ENCODE measurements at regions not wholly inside any gene's neighbourhood (a gene's known extent, or its start where the extent isn't known, plus 50 kb on each side); places are given as distances from the start of the nearest gene placed in this dataset.

- H3K4me2 ChIP-seq (ENCODE audit: low read length) = no peak overlapping the region
- H3K27ac ChIP-seq (ENCODE audit: low read length) = no peak overlapping the region
- no peak overlapping the region for H2AFZ ChIP-seq (ENCODE audit: low read depth, low read length)
- H3F3A ChIP-seq (ENCODE audit: insufficient read depth, low read length, poor library complexity, severe bottlenecking) = no peaks in the 10 kb centered on the region
- no peaks in the 10 kb centered on the region for H3K79me2 ChIP-seq (replicated peaks; ENCODE audit: insufficient read depth, low read length)
- no peak overlapping the region for H3K4me3 ChIP-seq (ENCODE audit: low read length)
- H3K36me3 ChIP-seq (ENCODE audit: insufficient read depth, low read length) = no peaks in the 10 kb centered on the region
- no peaks in the 10 kb centered on the region for H3K9me2 ChIP-seq (ENCODE audit: insufficient read depth, low read length)
- H3K9ac ChIP-seq (ENCODE audit: low read length) = no peak overlapping the region
- H3K9me3 ChIP-seq (ENCODE audit: low read length) = no peaks in the 10 kb centered on the region
- no peaks in the 10 kb centered on the region for H3K27me3 ChIP-seq (ENCODE audit: insufficient read depth, low read depth, low read length)
- H4K20me1 ChIP-seq (ENCODE audit: insufficient read depth) = no peaks in the 10 kb centered on the region
- no peak for TF ChIP-seq RAD21 (conservative IDR thresholded peaks at IDR 0.05)
- TF ChIP-seq TAF1 (IDR thresholded peaks at IDR 0.05; ENCODE audit: low read depth) = no peak
- TF ChIP-seq SMC3 (conservative IDR thresholded peaks at IDR 0.05; ENCODE audit: poor library complexity) = no peak
- no peak for TF ChIP-seq EZH2 (IDR thresholded peaks at IDR 0.05; ENCODE audit: borderline replicate concordance, insufficient read depth, low read length, poor library complexity, severe bottlenecking)
- TF ChIP-seq, protein P1, sequence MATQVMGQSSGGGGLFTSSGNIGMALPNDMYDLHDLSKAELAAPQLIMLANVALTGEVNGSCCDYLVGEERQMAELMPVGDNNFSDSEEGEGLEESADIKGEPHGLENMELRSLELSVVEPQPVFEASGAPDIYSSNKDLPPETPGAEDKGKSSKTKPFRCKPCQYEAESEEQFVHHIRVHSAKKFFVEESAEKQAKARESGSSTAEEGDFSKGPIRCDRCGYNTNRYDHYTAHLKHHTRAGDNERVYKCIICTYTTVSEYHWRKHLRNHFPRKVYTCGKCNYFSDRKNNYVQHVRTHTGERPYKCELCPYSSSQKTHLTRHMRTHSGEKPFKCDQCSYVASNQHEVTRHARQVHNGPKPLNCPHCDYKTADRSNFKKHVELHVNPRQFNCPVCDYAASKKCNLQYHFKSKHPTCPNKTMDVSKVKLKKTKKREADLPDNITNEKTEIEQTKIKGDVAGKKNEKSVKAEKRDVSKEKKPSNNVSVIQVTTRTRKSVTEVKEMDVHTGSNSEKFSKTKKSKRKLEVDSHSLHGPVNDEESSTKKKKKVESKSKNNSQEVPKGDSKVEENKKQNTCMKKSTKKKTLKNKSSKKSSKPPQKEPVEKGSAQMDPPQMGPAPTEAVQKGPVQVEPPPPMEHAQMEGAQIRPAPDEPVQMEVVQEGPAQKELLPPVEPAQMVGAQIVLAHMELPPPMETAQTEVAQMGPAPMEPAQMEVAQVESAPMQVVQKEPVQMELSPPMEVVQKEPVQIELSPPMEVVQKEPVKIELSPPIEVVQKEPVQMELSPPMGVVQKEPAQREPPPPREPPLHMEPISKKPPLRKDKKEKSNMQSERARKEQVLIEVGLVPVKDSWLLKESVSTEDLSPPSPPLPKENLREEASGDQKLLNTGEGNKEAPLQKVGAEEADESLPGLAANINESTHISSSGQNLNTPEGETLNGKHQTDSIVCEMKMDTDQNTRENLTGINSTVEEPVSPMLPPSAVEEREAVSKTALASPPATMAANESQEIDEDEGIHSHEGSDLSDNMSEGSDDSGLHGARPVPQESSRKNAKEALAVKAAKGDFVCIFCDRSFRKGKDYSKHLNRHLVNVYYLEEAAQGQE (IDR thresholded peaks at IDR 0.05; ENCODE audit: borderline replicate concordance) = no peak
- TF ChIP-seq CTCF (IDR thresholded peaks at IDR 0.05; ENCODE audit: poor library complexity, severe bottlenecking) = no peak
- TF ChIP-seq MXI1 (conservative IDR thresholded peaks at IDR 0.05; ENCODE audit: poor library complexity, severe bottlenecking) = no peak
- TF ChIP-seq EP300 (conservative IDR thresholded peaks at IDR 0.05; ENCODE audit: poor library complexity, severe bottlenecking) = no peak
- TF ChIP-seq POLR2AphosphoS5 (IDR thresholded peaks at IDR 0.05) = no peak
Observed at GRCh38 chr4:117637347-117637746, 396.9 kb upstream of the NDST3 start.

DNA sequence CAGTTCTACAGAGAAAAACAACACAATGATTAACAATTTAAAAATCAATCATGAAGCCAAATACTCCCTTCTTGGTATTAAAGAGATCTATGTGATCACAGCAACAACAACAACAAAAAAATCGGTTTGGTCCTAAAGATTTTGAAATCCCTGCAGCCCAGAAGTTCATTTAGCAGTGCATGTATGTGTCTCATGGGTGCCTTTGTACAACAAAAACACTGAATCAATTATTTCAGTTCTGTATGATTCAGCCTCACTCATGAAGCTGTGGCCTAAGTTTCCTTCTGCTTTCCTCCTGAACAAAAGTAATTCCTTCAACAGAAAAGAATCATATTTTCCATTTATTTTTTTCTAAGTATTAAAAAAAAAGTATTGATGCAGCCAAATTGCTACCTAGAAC, 393.4 kb upstream of the NDST3 start:
- no peaks in the 10 kb centered on the region for H4K20me1 ChIP-seq (ENCODE audit: insufficient read depth)
- H3K27me3 ChIP-seq (ENCODE audit: insufficient read depth, low read depth, low read length) = no peaks in the 10 kb centered on the region
- no peaks in the 10 kb centered on the region for H3K9me3 ChIP-seq (ENCODE audit: low read length)
- no peak overlapping the region for H3K27ac ChIP-seq (ENCODE audit: low read length)
- no peak overlapping the region for H3K4me2 ChIP-seq (ENCODE audit: low read length)
- TF ChIP-seq RAD21 (conservative IDR thresholded peaks at IDR 0.05) (no peak), SMC3 (conservative IDR thresholded peaks at IDR 0.05; ENCODE audit: poor library complexity) (no peak), EZH2 (IDR thresholded peaks at IDR 0.05; ENCODE audit: borderline replicate concordance, insufficient read depth, low read length, poor library complexity, severe bottlenecking) (no peak), TAF1 (IDR thresholded peaks at IDR 0.05; ENCODE audit: low read depth) (no peak), MXI1 (conservative IDR thresholded peaks at IDR 0.05; ENCODE audit: poor library complexity, severe bottlenecking) (no peak)
- H3K9me2 ChIP-seq (ENCODE audit: insufficient read depth, low read length) = no peaks in the 10 kb centered on the region
- no peaks in the 10 kb centered on the region for H3K36me3 ChIP-seq (ENCODE audit: insufficient read depth, low read length)
- no peaks in the 10 kb centered on the region for H3K79me2 ChIP-seq (replicated peaks; ENCODE audit: insufficient read depth, low read length)
- H3K4me3 ChIP-seq (ENCODE audit: low read length) = no peak overlapping the region
- no peaks in the 10 kb centered on the region for H3F3A ChIP-seq (ENCODE audit: insufficient read depth, low read length, poor library complexity, severe bottlenecking)
- H2AFZ ChIP-seq (ENCODE audit: low read depth, low read length) = no peak overlapping the region
- no peak overlapping the region for H3K9ac ChIP-seq (ENCODE audit: low read length)
